IPS DF 4.7 (cell line): ENCODE measurements at regions not wholly inside any gene's neighbourhood (a gene's known extent, or its start where the extent isn't known, plus 50 kb on each side); places are given as distances from the start of the nearest gene placed in this dataset.

Experiments used
- DNase-seq: peaks from one replicate; pipeline ENCODE4 v3.0.0-alpha.2; 2013; ENCODE audit warnings: low spot score; ENCODE audit errors: extremely low read depth

DNA sequence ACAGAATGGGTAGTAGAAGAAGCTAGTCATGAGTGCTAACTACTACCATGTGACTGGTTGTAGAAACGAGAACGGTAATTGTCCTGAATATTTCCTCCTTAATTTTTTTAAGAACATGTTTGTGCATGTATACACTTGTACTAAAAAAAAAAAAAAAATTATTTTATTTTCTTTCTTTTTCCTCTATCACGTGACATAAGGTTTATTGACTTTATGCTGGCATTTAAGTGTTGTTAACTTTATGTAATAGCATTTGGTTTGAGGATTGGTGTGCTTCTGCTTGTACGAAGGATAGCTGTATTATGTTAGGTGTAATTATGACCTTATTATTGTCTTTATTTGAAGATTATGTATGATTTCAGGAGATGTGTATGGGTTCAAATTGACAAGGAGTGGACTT, 349.1 kb upstream of the PTPRD start:
- DNase-seq: no peak

DNA sequence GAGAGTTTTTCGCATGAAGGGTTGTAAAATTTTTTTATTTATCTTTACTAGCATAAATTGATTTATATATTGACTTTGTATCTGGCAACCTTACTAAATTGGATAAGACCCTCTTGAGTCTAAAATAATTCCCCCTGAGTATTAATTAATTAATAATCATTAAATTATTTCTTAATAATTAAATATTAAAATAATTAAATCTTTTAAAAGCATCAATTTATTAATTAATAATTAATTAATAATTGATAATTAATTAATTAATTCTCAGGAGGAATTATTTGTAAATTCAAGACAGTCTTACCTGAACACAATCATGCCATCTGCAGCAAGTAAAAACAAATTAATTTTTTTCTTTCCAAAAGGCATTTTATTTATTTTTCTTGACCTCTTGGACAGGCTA, 370.4 kb upstream of the PTPRD start:
- no peak for DNase-seq

DNA sequence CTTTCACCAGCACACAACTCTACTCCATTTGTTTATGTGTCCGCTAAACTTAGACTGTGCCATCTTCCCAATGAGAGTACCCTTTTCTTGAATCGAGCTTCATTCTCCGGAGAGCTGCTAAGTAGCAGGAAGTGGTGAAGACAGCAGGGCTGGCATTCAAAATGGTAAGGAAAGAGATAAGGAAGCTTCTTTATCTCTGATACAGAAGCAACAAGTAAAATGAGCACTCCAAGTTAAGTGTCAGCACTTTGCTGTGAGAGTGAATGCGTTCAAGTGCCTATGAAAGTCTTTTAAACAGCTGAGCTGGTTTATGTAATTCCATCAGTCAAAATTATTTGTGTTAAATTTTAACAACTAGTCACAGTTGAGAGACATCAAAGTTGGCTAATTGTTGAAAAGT, 386.8 kb upstream of the PTPRD start:
- no peak for DNase-seq

DNA sequence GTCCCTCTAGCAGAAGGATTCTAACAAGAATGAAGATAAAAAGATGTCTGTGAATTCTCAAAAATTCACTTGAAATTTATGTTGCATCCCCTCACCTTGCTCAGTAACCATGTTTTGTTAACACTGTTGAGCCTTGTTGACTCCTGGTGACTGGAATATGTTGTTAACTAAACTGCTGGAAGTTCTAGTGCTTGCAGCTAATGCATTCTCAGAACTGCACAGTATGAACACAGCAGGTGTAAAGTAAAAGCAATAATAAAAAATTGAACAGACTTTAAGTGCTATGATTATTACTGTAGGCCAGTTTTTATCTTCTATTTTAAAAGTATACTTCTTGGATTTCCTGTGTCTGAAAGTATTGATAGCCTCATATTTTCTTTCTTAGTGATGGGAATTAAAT, 388.7 kb upstream of the PTPRD start:
- DNase-seq: no peak

DNA sequence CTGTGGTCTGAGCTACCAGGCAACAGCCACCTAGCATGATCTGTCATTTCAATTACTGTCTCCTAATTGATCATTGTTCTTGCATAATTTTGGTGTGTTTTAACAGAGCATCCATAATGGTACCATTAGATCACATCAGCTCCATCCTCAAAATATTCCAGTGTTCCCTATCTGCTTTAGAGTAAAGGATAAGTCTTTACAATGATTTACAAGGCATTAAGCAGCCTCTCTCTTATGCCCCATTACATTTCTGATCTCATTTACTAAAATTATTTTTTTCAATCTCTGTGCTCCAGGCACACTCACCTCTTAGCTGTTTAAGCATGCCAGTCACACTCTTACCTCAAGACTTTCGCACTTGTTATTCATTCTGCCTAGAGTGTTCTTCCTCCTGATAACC, 389.9 kb upstream of the PTPRD start:
- DNase-seq: no peak

DNA sequence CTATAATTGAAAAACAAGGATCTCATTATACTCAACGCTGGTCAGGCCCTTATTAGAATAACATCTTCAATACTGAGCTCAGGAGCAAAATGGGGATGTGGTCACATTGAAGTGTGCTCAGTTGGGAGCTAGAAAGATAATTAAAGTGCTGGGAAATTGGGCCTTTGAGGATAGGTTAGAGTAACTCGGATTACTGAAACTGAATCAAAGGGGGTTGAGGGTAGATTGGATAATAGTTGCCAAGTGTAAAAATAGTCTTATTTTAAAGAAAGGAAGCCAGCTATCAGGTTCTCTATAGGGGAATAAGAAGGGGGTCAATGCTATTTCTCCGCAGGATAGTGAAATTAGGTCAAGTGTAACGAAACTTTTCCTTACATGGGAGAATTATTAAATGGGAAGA, 391.0 kb upstream of the PTPRD start:
- DNase-seq: no peak

DNA sequence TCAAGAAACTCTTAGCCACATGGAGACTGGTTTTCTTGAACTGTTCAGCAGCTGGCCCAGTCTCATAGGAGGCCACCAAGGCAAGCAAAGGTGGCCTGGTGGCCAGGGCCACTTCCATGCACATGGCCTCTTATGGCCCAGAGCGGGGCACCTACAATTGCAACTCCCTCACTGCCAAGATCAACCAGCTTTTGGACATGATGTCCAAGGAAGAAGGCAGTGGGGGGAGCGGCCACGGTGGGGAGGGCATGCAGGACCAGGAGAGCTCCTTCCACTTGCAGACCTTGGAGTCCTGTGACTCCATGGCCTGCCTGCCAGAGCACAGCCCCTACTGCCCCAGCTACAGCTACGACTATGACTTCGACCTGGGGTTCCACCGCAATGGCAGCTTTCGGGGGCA, 398.9 kb upstream of the PTPRD start:
- no peak for DNase-seq

DNA sequence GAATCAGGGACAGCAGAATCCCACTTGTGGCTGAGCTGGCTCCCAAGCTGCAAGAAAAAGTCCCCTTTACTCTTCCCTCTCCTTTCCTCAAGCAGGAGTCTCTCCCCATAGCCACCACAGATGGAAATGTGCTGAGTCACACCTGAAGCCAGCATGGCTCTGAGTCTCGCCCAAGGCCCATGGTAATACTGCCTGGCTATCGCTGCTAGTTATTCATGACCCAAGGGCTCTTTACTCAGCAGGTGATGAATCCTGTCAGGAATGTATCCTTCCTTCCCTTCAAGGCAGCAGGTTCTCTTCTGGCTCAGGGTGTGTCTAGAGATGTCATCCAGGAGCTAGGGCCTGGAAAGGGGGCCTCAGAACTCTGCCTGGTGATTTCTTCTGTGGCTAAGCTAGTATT, 403.3 kb upstream of the PTPRD start:
- DNase-seq: no peak

DNA sequence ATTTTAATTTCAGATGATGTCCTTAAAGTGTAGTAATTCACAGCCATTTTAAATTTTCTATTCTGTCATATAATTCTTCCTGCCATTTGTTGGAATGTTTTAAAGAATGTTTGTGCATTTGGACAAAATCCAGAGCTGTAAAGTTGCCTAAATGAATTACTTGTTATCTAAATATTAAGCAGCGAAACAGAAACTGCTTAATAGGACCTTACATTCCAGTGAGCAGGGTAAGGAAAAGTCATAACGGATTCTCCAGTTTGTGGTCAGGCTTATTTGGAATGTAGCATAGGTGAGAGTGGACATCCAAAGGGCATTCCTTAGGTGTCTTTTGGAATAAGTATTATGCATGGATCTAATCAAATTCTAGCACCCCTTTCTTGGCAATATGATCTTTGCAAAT, 410.4 kb upstream of the PTPRD start:
- no peak for DNase-seq

DNA sequence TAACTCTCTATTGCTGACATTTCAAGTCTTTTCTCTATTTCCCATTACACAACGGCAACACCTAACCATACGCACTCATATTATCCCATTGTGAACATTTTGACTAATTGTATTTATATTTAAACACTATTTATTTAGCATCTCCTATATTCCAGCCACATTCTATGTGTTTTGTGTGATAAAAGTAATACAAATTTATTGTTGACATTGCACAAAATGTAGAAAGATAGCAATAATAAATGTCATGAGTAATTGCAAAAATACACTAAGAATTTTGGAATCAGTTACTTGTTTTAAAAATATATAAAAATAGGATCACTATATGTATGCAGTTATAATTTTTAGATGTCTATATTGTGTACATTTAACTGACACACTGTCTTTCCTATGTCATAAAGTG, 413.0 kb upstream of the PTPRD start:
- no peak for DNase-seq

DNA sequence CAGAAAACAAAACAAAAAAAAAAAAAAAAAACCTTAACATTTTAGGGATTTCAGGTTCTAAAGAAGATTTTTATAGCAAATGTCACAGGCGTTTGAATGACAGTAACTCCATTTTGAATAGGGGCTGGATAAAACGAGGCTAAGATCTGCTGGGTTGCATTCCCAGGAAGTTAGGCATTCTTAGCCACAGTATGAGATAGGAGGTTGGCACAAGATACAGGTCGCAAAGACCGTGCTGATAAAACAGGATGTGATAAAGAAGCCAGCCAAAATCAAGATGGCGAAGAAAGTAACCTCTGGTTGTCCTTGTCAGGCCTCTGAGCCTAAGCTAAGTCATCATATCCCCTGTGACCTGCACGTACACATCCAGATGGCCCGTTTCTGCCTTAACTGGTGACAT, 425.6 kb upstream of the PTPRD start:
- no peak for DNase-seq

DNA sequence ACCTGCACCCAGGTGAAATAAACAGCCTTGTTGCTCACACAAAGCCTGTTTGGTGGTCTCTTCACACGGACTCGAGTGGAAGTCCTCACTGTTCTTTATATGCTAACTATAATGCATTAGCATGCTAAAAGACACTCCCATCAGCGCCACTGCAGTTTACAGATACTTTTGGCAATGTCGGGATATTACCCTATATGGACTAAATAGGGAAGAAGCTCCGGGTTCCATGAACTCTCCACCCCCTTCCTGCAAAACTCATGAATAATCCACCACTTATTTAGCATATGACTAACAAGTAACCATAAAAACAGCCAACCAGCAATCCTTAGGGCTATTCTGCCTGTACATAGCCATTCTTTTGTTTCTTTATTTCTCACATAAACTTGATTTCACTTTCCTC, 426.2 kb upstream of the PTPRD start:
- DNase-seq: no peak

DNA sequence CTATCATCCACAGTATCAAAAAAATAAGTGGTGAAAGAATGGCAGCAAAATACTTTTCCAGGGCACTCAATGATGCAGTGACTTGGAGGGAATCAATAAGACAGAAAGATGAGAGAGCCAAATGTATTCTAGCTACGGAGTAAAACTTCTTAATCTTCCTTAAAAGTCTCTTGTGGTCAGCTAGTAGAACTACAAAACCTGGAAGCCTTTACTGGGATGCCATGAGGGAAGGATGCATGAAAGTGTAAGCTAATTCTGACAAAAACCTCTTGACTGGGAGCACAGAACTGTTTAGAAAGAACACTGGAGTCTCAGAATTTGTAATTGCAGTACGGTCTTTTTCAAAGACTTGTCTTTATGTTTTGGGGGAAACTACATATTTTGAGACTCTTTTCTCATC, 432.8 kb upstream of the PTPRD start:
- no peak for DNase-seq

DNA sequence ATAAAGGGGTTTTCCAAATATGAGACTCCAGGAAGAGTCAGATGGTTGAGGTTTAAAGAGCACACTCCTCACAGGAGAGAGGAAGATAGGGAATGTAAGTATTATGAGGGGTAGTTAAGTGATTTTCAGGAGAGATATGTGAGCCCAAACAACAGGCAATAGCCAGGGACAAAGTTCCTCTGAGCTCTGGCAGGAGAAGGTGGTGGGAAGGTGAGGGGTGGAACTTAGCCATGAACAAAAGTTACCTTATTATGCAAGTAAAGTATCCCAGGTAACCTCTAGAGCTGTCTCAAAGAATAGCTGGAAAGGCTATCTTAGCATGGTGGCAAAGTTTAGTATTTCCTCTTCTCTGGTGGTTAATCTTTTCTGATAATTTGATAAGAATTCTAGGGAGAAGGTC, 450.5 kb upstream of the PTPRD start:
- no peak for DNase-seq

DNA sequence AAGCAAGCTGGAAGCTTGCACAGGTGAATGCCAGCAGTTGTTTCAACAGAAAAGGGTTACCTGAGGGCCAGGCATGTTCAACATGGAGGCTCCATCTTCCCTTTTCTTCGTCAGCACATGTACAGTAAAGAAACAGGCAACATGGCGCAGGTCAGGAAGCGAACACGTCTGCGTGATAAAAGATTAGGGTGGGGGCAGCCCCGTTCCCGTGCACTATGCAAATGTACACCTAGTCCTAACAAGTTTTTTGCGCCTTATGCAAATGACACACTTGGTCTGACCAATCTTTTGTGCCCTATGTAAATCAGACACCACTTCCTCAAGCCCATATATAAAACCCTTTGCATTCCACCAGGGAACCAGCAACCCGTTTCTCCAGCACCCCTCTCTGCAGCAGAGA, 452.1 kb upstream of the PTPRD start:
- DNase-seq: no peak

DNA sequence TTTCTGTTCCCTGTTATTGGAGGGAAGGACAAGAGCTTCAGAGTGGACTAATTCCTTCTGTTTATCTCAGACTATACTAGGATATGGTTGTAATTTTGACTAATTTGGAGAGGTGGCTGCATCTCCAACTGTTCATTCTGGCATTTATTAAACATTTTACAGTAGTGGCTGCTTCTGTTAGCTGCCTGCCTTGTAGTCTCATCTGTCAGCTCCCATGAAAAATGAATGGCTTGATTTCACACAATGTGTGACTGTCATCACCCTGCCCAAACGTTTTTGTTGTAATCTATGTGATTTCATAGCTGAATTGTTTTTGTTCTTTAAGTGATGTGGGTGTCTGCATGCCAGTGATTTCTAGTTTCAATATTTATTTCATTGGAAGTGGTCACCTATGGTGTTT, 459.4 kb upstream of the PTPRD start:
- no peak for DNase-seq

DNA sequence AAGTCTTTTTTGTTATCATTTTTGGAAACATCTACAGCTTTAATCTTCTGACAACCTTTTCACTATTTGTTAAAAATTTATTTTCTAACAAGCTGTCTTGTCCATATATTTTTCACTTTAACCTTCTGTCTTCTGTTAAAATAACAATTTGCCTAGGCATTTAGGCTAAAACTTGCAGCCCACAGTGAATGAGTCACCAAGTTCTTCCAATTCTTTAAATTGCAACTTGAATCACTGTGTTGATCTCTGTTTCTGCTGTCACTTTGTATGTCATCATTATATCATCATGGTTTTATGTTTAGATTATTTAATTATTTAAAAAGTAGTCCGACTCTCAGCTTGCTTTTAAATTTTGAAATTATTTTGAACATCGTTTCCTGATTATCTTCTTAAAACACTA, 473.8 kb upstream of the PTPRD start:
- no peak for DNase-seq

DNA sequence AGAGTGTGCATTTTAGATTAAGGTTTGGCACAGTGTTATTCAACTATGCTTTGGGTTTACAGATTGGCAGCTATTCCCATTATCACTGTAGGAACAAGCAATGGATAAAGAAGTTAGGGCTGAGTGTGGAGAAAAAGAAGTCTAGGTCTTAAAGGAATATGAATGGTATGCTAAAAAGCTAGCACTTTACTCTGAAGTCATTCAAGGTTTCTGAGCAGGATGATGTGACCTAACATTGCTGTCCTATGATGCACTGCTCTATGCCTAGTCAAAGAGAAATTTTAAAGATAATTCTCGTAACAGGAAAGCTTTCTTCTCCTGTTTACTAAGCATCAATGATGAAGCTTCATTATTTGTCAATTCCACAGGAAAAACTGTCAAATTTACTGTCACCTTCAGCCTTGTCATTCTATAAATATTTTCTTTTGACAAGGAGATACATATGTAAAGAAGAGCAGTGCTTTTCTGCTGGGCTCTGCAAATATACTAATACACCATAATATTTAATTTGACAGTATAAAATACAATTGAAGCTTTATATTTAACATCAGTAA, 476.1 kb upstream of the PTPRD start:
- no peak for DNase-seq

DNA sequence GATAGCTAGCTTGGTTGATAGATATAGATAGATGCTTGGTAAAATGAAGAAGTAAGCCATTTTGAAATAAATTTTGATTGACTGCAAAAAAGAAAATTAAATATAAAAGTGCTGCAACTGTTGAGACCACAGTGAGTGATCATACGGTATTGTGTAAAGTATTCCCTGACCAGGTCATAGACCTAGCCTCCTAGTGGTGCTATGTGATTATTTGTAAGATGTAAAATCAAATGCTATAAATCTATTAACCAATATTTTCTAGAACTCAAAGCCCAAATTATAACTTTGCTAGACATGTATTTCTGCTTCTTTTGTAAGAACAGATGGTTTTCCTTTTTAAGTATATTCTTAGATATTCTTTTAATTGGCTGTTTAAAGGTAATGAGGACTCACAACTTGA, 480.2 kb upstream of the PTPRD start:
- no peak for DNase-seq

DNA sequence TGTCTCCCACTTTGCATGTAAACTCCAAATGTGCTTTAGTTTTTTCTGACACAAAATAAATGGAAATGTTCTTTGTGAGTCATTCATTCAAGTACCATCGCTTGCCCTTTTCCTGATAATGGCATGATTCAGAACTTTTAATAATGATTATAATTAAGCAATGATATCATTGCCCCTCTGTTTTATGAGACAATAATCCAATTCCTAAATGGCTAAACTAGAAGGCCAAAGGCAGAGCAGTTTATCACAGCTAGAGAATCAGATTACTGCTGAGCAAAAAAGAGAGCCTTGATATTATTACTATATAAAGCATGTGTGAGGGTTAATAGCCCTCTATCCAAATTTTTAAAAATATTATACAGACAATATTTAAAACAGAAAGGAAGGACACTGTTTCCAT, 484.2 kb upstream of the PTPRD start:
- DNase-seq: no peak

DNA sequence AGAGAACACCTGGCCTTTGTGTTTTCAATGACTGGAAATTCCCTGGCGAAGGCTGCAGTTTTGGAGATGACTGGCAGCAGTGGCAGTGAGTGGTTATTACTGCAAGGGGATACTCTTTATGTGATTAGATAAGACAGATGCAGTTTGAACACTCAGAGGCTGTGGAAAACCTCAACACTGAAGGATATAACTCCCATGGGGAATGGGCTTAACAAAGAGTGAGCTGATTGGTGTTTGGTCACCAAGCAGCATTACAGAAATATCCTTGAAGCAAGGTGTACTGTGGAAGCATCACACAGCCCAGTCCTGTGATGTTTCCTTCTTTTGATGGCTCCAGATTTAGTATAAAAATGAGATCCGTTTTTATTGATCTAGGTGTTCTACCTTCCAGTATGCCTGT, 490.7 kb upstream of the PTPRD start:
- DNase-seq: no peak

DNA sequence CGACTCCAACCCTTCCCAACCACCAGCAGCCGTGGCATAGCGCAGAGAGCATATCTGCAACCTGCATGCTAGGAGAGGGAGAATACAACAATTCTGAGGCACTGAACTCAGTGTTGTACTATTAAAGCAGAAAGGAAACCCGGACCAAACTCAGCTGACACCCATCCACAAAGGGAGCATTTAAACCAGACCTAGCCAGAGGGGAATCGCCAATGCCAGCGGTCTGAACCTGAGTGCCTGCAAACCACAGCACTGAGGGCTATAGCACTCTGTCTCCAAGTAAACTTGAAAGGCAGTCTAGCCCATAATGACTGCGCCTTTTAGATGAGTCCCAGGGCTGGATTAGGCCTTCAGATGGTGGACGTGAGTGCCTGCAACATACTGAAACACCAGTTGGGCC, 494.4 kb upstream of the PTPRD start:
- DNase-seq: no peak

DNA sequence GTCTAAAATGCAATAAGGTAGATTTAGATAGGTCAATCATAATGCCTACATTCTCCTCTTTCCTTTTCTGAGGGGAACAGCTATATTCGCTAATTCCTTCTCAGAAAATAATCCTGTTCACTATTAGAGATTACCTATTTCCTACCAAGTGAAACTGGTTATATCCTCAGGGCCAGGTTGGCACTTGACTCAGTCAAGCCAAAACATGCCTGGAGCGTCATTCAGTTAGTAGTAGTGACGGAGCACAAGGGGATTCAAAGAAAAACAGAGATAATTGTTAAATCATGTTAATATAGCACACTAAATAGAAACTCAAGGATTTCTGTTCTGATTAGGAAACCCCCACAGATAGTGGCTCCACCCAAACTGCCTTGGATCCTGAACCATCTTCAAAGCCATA, 515.4 kb upstream of the PTPRD start:
- no peak for DNase-seq

DNA sequence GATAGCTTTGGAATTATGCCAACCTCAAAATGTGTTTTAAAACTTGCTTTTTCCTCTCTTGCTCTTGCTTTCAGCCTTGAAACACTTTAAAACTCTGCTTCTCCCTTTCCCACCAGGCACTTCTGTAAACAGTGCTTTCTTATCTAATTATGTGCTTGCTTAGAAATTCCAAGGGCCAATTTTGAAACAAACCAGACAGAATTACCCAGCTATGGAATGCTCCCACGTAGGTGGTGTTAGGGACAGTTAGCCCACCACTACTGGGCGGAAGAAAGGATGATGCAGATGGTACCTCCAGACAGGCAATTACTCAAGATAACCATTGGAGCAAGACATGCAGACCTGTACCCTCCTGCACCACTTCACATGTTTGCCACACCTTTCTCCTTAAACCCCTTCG, 523.0 kb upstream of the PTPRD start:
- no peak for DNase-seq

DNA sequence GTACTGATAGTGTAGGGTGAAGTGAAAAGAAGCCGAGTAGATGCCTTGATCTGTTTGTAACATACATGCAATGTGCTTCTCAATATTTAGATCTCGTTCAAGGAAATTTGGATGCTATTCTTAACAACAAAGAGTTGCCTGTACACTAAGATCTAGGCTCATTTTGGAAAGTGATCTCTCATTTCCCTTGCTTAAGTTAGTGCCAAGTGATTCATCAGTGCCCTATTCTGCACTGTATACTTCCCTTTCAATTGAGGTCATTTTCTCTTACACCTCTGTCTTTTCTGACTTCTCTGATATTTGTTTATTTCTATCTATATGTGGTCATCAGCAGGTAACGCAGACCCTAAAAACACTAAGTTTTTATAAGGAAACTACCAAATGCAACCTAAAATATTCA, 528.6 kb upstream of the PTPRD start:
- DNase-seq: no peak
